H9 (cell line): ENCODE measurements at regions not wholly inside any gene's neighbourhood (a gene's known extent, or its start where the extent isn't known, plus 50 kb on each side); places are given as distances from the start of the nearest gene placed in this dataset.

Experiments
- DNase-seq: peaks from one replicate; pipeline ENCODE4 v3.0.0-alpha.2; 2017
- H2AFZ ChIP-seq: one replicate; pipeline ENCODE4 v1.6.1; 2013; ENCODE audit warnings: mild to moderate bottlenecking, low read length, control low read depth, moderate library complexity
- H2AK5ac ChIP-seq: 2 replicates; pipeline ENCODE4 v1.6.1; 2013; ENCODE audit warnings: low read length, control low read depth, mixed read lengths; ENCODE audit not compliant: insufficient read length
- H2BK120ac ChIP-seq: one replicate; pipeline ENCODE4 v1.6.1; 2013; ENCODE audit warnings: low read depth, mild to moderate bottlenecking, low read length, control low read depth, inconsistent platforms; ENCODE audit not compliant: poor library complexity, severe bottlenecking
- H2BK12ac ChIP-seq: 2 replicates; pipeline ENCODE4 v1.6.1; 2013; ENCODE audit warnings: low read length, control low read depth, mixed read lengths, low read depth; ENCODE audit not compliant: insufficient read length
- H2BK15ac ChIP-seq: 2 replicates; pipeline ENCODE4 v1.6.1; 2013; ENCODE audit warnings: low read depth, low read length, control low read depth
- H2BK20ac ChIP-seq: one replicate; pipeline ENCODE4 v1.6.1; 2013; ENCODE audit warnings: low read depth, mild to moderate bottlenecking, low read length, control low read depth, inconsistent platforms; ENCODE audit not compliant: poor library complexity, severe bottlenecking
- H2BK5ac ChIP-seq: 2 replicates; pipeline ENCODE4 v1.6.1; 2013; ENCODE audit warnings: low read length, control low read depth, mixed read lengths; ENCODE audit not compliant: insufficient read length
- H3K14ac ChIP-seq: 2 replicates; pipeline ENCODE4 v1.6.1; 2013; ENCODE audit warnings: low read length, control low read depth; ENCODE audit not compliant: insufficient read depth
- H3K18ac ChIP-seq: 2 replicates; pipeline ENCODE4 v1.6.1; 2013; ENCODE audit warnings: low read depth, mild to moderate bottlenecking, mixed read lengths, low read length, control low read depth; ENCODE audit not compliant: insufficient read length
- H3K23ac ChIP-seq: 2 replicates; pipeline ENCODE4 v1.6.1; 2013; ENCODE audit warnings: low read length, control low read depth, mixed read lengths, low read depth; ENCODE audit not compliant: insufficient read length
- H3K23me2 ChIP-seq: 2 replicates; pipeline ENCODE4 v1.6.1; 2013; ENCODE audit warnings: low read depth, mild to moderate bottlenecking, mixed read lengths, low read length, control low read depth; ENCODE audit not compliant: insufficient read length, poor library complexity, severe bottlenecking
- H3K27ac ChIP-seq: 2 replicates; pipeline ENCODE4 v1.5.1; 2013; ENCODE audit warnings: low read length, control low read depth, mixed read lengths, low read depth; ENCODE audit not compliant: insufficient read length
- H3K27me3 ChIP-seq: 2 replicates; pipeline ENCODE4 v1.6.1; 2013; ENCODE audit warnings: low read length, control low read depth, inconsistent platforms; ENCODE audit not compliant: insufficient read depth
- H3K4ac ChIP-seq: 2 replicates; pipeline ENCODE4 v1.6.1; 2013; ENCODE audit warnings: low read depth, mild to moderate bottlenecking, control low read depth, inconsistent platforms, low read length, moderate library complexity
- H3K4me1 ChIP-seq: 2 replicates; pipeline ENCODE4 v1.6.1; 2013; ENCODE audit warnings: low read length, control low read depth, inconsistent platforms; ENCODE audit not compliant: insufficient read depth
- H3K4me2 ChIP-seq: 2 replicates; pipeline ENCODE4 v1.6.1; 2013; ENCODE audit warnings: low read length, control low read depth, mixed read lengths; ENCODE audit not compliant: insufficient read length, insufficient read depth
- H3K56ac ChIP-seq: 2 replicates; pipeline ENCODE4 v1.6.1; 2013; ENCODE audit warnings: low read depth, mild to moderate bottlenecking, mixed read lengths, low read length, control low read depth; ENCODE audit not compliant: insufficient read length
- H3K79me1 ChIP-seq: 2 replicates; pipeline ENCODE4 v1.6.1; 2013; ENCODE audit warnings: low read depth, mild to moderate bottlenecking, moderate library complexity, low read length, control low read depth, inconsistent platforms; ENCODE audit not compliant: insufficient read depth, poor library complexity, severe bottlenecking
- H3K79me2 ChIP-seq: 2 replicates; pipeline ENCODE4 v1.6.1; 2013; ENCODE audit warnings: low read length, control low read depth, inconsistent platforms; ENCODE audit not compliant: insufficient read depth
- H3K9ac ChIP-seq: 2 replicates; pipeline ENCODE4 v1.6.1; 2013; ENCODE audit warnings: low read length, control low read depth, mixed read lengths; ENCODE audit not compliant: insufficient read length; ENCODE audit errors: extremely low read depth
- H3K9me3 ChIP-seq: one replicate; pipeline ENCODE4 v1.6.1; 2013; ENCODE audit warnings: low read depth, low read length, inconsistent platforms; ENCODE audit not compliant: control insufficient read depth
- H3T11ph ChIP-seq: one replicate; pipeline ENCODE4 v1.6.1; 2013; ENCODE audit warnings: mild to moderate bottlenecking, low read length, control low read depth, inconsistent platforms
- H4K20me1 ChIP-seq: one replicate; pipeline ENCODE4 v1.6.1; 2013; ENCODE audit not compliant: control insufficient read depth, insufficient read length, insufficient read depth
- H4K5ac ChIP-seq: 2 replicates; pipeline ENCODE4 v1.6.1; 2013; ENCODE audit warnings: low read depth, mild to moderate bottlenecking, mixed read lengths, low read length, control low read depth; ENCODE audit not compliant: insufficient read length
- H4K8ac ChIP-seq: replicated peaks from 2 replicates; pipeline ENCODE4 v1.6.1; 2013; ENCODE audit warnings: low read length, control low read depth, mixed read lengths, low read depth; ENCODE audit not compliant: insufficient read length
- H4K91ac ChIP-seq: 2 replicates; pipeline ENCODE4 v1.6.1; 2013; ENCODE audit warnings: low read depth, mild to moderate bottlenecking, moderate library complexity, mixed read lengths, low read length, control low read depth; ENCODE audit not compliant: insufficient read length
- H3K27ac Mint-ChIP-seq, 3 experiments: 2 replicates in 2 of 3; 3 replicates in 1 of 3; pipeline ENCODE4 v1.8.0; 2020 to 2021; ENCODE audit warnings: mixed read lengths in 3 of 3, mild to moderate bottlenecking in 1 of 3, moderate library complexity in 1 of 3
- H3K27me3 Mint-ChIP-seq: 2 replicates; pipeline ENCODE4 v1.8.0; 2021; ENCODE audit warnings: low read depth, mild to moderate bottlenecking, moderate library complexity, mixed read lengths
- H3K36me3 Mint-ChIP-seq, 3 experiments: 2 replicates in 2 of 3; 3 replicates in 1 of 3; pipeline ENCODE4 v1.8.0; 2020 to 2021; ENCODE audit warnings: low read depth in 3 of 3, mixed read lengths in 3 of 3; ENCODE audit not compliant: insufficient read depth in 1 of 3
- H3K4me1 Mint-ChIP-seq, 2 experiments: 2 replicates each; pipeline ENCODE4 v1.8.0; 2020; ENCODE audit warnings: mixed read lengths in 2 of 2
- H3K4me3 Mint-ChIP-seq, 2 experiments: 2 replicates in 1 of 2; 3 replicates in 1 of 2; pipeline ENCODE4 v1.8.0; 2020 to 2021; ENCODE audit warnings: mild to moderate bottlenecking in 2 of 2, mixed read lengths in 2 of 2, moderate library complexity in 1 of 2
- H3K9me3 Mint-ChIP-seq, 2 experiments: 2 replicates in 1 of 2; 3 replicates in 1 of 2; pipeline ENCODE4 v1.8.0; 2020; ENCODE audit warnings: mild to moderate bottlenecking in 2 of 2, mixed read lengths in 2 of 2, moderate library complexity in 1 of 2
- CTCF ChIP-seq: fragments of 200-600 bp; sonication (generic); conservative IDR thresholded peaks from 3 replicates; pipeline ENCODE4 v1.8.0; 2021; ENCODE audit warnings: antibody characterized with exemption, mild to moderate bottlenecking
- WGBS: extraction: QIAGEN DNeasy Blood & Tissue Kit; methylation state at CpG from one replicate; pipeline ENCODE4 v1.1.7; 2013; ENCODE audit warnings: missing lambda C conversion rate, low lambda C conversion rate, mixed read lengths; ENCODE audit not compliant: insufficient read length; ENCODE audit errors: extremely low coverage; 5-methylcytosine and 5-hydroxymethylcytosine counted together

GRCh38 chr5:17395106-17395880, 102.7 kb upstream of the TAF11L2 start:
- H3K4me1 ChIP-seq = no peaks in the 10 kb centered on the region
- no CpG with 5 or more reads among the region's 5 CpGs for WGBS
- no peak overlapping the region for H3K4me2 ChIP-seq
- DNase-seq = no peak
- peaks cover 25 to 27% of the 10 kb centered on the region in 2 experiments for H3K4me1 Mint-ChIP-seq
- no peak overlapping the region for H3K27ac ChIP-seq
- H3K56ac ChIP-seq = no peak overlapping the region
- no peak overlapping the region for H3T11ph ChIP-seq
- peaks cover 9 to 29% (median 12%) of the 10 kb centered on the region in 3 experiments for H3K36me3 Mint-ChIP-seq
- H3K9ac ChIP-seq = no peak overlapping the region
- H2BK5ac ChIP-seq = no peak overlapping the region
- H2BK120ac ChIP-seq = no peak overlapping the region
- no peak overlapping the region for H2BK15ac ChIP-seq
- H4K5ac ChIP-seq = no peak overlapping the region
- H2BK20ac ChIP-seq = no peak overlapping the region
- H3K23ac ChIP-seq = no peak overlapping the region
- H3K9me3 ChIP-seq = no peaks in the 10 kb centered on the region
- no peaks in the 10 kb centered on the region for H3K79me1 ChIP-seq
- H4K8ac ChIP-seq = no peak overlapping the region
- no peak overlapping the region for H3K4me3 Mint-ChIP-seq
- H2AFZ ChIP-seq = no peak overlapping the region
- H3K79me2 ChIP-seq = no peaks in the 10 kb centered on the region
- no peaks in the 10 kb centered on the region for H4K20me1 ChIP-seq
- no peak overlapping the region for H3K4ac ChIP-seq
- no peak for TF ChIP-seq CTCF
- H3K9me3 Mint-ChIP-seq = peaks cover 21 to 32% of the 10 kb centered on the region in 2 experiments
- H2AK5ac ChIP-seq = no peak overlapping the region
- H3K23me2 ChIP-seq = no peaks in the 10 kb centered on the region
- no peak overlapping the region for H3K18ac ChIP-seq
- no peak overlapping the region for H4K91ac ChIP-seq
- H3K27ac Mint-ChIP-seq = no peak overlapping the region
- H3K27me3 Mint-ChIP-seq = peaks cover 4% of the 10 kb centered on the region
- no peak overlapping the region for H2BK12ac ChIP-seq
- no peak overlapping the region for H3K14ac ChIP-seq
- H3K27me3 ChIP-seq = peaks cover 2% of the 10 kb centered on the region; the same call in 1 of the 2 replicates
